ENCODE measurements at regions not wholly inside any gene's neighbourhood (a gene's known extent, or its start where the extent isn't known, plus 50 kb on each side); places are given as distances from the start of the nearest gene placed in this dataset.

- TF ChIP-seq, protein P1, sequence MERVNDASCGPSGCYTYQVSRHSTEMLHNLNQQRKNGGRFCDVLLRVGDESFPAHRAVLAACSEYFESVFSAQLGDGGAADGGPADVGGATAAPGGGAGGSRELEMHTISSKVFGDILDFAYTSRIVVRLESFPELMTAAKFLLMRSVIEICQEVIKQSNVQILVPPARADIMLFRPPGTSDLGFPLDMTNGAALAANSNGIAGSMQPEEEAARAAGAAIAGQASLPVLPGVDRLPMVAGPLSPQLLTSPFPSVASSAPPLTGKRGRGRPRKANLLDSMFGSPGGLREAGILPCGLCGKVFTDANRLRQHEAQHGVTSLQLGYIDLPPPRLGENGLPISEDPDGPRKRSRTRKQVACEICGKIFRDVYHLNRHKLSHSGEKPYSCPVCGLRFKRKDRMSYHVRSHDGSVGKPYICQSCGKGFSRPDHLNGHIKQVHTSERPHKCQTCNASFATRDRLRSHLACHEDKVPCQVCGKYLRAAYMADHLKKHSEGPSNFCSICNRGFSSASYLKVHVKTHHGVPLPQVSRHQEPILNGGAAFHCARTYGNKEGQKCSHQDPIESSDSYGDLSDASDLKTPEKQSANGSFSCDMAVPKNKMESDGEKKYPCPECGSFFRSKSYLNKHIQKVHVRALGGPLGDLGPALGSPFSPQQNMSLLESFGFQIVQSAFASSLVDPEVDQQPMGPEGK (CRISPR knock-in tag; IDR thresholded peaks at IDR 0.05; ENCODE audit: borderline replicate concordance): no peak
- TF ChIP-seq ZFP3 (CRISPR knock-in tag; IDR thresholded peaks at IDR 0.05) (no peak), BACH2 (CRISPR knock-in tag; IDR thresholded peaks at IDR 0.05; ENCODE audit: borderline replicate concordance) (no peak), ISL1 (CRISPR knock-in tag; IDR thresholded peaks at IDR 0.05) (peak; percentile 70), ZC3H10 (CRISPR knock-in tag; IDR thresholded peaks at IDR 0.05) (no peak), OSR1 (CRISPR knock-in tag; IDR thresholded peaks at IDR 0.05) (no peak), ARNTL (CRISPR knock-in tag; IDR thresholded peaks at IDR 0.05; ENCODE audit: borderline replicate concordance, low read depth) (no peak), ZFP30 (CRISPR knock-in tag; IDR thresholded peaks at IDR 0.05) (no peak), PPARA (CRISPR knock-in tag; IDR thresholded peaks at IDR 0.05; ENCODE audit: borderline replicate concordance) (no peak), ZNF8 (CRISPR knock-in tag; IDR thresholded peaks at IDR 0.05) (no peak), CSDC2 (CRISPR knock-in tag; IDR thresholded peaks at IDR 0.05) (no peak)
- TF ChIP-seq, protein P2, sequence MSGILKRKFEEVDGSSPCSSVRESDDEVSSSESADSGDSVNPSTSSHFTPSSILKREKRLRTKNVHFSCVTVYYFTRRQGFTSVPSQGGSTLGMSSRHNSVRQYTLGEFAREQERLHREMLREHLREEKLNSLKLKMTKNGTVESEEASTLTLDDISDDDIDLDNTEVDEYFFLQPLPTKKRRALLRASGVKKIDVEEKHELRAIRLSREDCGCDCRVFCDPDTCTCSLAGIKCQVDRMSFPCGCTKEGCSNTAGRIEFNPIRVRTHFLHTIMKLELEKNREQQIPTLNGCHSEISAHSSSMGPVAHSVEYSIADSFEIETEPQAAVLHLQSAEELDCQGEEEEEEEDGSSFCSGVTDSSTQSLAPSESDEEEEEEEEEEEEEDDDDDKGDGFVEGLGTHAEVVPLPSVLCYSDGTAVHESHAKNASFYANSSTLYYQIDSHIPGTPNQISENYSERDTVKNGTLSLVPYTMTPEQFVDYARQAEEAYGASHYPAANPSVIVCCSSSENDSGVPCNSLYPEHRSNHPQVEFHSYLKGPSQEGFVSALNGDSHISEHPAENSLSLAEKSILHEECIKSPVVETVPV (CRISPR knock-in tag; IDR thresholded peaks at IDR 0.05): no peak
- TF ChIP-seq, protein P3, sequence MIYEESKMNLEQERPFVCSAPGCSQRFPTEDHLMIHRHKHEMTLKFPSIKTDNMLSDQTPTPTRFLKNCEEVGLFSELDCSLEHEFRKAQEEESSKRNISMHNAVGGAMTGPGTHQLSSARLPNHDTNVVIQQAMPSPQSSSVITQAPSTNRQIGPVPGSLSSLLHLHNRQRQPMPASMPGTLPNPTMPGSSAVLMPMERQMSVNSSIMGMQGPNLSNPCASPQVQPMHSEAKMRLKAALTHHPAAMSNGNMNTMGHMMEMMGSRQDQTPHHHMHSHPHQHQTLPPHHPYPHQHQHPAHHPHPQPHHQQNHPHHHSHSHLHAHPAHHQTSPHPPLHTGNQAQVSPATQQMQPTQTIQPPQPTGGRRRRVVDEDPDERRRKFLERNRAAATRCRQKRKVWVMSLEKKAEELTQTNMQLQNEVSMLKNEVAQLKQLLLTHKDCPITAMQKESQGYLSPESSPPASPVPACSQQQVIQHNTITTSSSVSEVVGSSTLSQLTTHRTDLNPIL (CRISPR knock-in tag; IDR thresholded peaks at IDR 0.05; ENCODE audit: low read depth): no peak
Measured at GRCh38 chr11:13189561-13190426, 87.8 kb upstream of the BMAL1 start.
